DND-41 (cell line): ENCODE measurements at regions not wholly inside any gene's neighbourhood (a gene's known extent, or its start where the extent isn't known, plus 50 kb on each side); places are given as distances from the start of the nearest gene placed in this dataset.

Source experiments
- ATAC-seq: fragments of 200-7000 bp; cut with Tn5 transposase; 3 replicates; pipeline ENCODE4 v1.9.1; 2021; ENCODE audit warnings: low read depth; ENCODE audit not compliant: insufficient read depth
- DNase-seq: peaks from one replicate; pipeline ENCODE4 v3.0.0-alpha.2; 2020
- H2AFZ ChIP-seq: 2 replicates; pipeline ENCODE4 v1.6.0; 2012; ENCODE audit warnings: low read depth, low read length
- H3K27ac ChIP-seq: 2 replicates; pipeline ENCODE4 v1.5.1; 2012; ENCODE audit warnings: low read length, inconsistent platforms
- H3K27me3 ChIP-seq: fragments of 200-600 bp; sonication (generic); 2 replicates; pipeline ENCODE4 v1.6.0; 2012; ENCODE audit warnings: low read length, mild to moderate bottlenecking, inconsistent platforms; ENCODE audit not compliant: insufficient read depth, poor library complexity
- H3K36me3 ChIP-seq: 2 replicates; pipeline ENCODE4 v1.5.1; 2012; ENCODE audit warnings: low read length, inconsistent platforms; ENCODE audit not compliant: insufficient read depth
- H3K4me1 ChIP-seq: 2 replicates; pipeline ENCODE4 v1.5.1; 2012; ENCODE audit warnings: mild to moderate bottlenecking, low read length; ENCODE audit not compliant: insufficient read depth
- H3K4me2 ChIP-seq: 2 replicates; pipeline ENCODE4 v1.6.0; 2012; ENCODE audit warnings: mild to moderate bottlenecking, moderate library complexity, low read length, inconsistent platforms; ENCODE audit not compliant: insufficient read depth
- H3K4me3 ChIP-seq, 2 experiments: fragments of 200-600 bp in 1 of 2; shearing (Covaris generic) in 1 of 2; 2 replicates each; pipeline ENCODE4 v1.5.1; 2012 to 2016; ENCODE audit warnings: inconsistent platforms in 2 of 2, low read length in 2 of 2, mild to moderate bottlenecking in 2 of 2, low read depth in 1 of 2, moderate library complexity in 1 of 2
- H3K79me2 ChIP-seq: 2 replicates; pipeline ENCODE4 v1.6.0; 2012; ENCODE audit warnings: low read length, inconsistent platforms; ENCODE audit not compliant: insufficient read depth
- H3K9ac ChIP-seq: 2 replicates; pipeline ENCODE4 v1.6.0; 2012; ENCODE audit warnings: low read depth, mild to moderate bottlenecking, inconsistent platforms, low read length, moderate library complexity
- H3K9me3 ChIP-seq: 2 replicates; pipeline ENCODE4 v1.5.1; 2012; ENCODE audit warnings: low read length, moderate library complexity, mild to moderate bottlenecking, inconsistent platforms; ENCODE audit not compliant: insufficient read depth, severe bottlenecking
- H4K20me1 ChIP-seq: 2 replicates; pipeline ENCODE4 v1.6.0; 2012; ENCODE audit warnings: low read length; ENCODE audit not compliant: insufficient read depth
- EZH2 ChIP-seq: IDR thresholded peaks from 3 replicates; pipeline ENCODE4 v1.6.1; 2012; ENCODE audit warnings: borderline replicate concordance, low read depth, mild to moderate bottlenecking, moderate library complexity, low read length, inconsistent platforms; ENCODE audit not compliant: severe bottlenecking
- TF ChIP-seq, protein P1 (sequence below): IDR thresholded peaks from 2 replicates; pipeline ENCODE4 v1.5.1; 2012; ENCODE audit warnings: borderline replicate concordance, low read length, moderate library complexity, mild to moderate bottlenecking; ENCODE audit not compliant: poor library complexity, severe bottlenecking; ENCODE audit errors: extremely low read depth

DNA sequence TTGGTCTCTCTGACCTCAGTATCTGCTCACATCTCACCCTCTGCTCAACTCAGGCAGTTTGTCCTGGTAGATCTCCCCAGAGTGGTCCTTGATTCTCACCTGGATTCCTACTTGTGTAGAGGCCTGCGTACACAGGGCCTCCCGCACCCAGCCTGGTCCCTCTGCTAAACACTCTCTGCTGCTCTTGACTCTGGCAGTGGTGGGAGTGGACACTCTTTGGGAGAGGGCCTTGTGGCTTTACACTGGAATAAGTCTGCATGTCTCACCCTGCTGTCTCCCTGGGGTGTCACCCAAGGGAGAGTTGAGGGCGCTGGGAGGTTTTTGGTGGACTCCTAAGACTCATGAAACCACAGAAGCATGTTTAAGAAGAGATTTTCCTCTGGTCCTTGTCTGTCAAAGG is 57.3 kb upstream of the ECI2 start:
- Histone ChIP-seq H3K9me3 (no peaks in the 10 kb centered on the region), H3K27me3 (no peaks in the 10 kb centered on the region), H3K4me3 (no peak overlapping the region), H4K20me1 (no peaks in the 10 kb centered on the region), H3K36me3 (no peaks in the 10 kb centered on the region), H3K79me2 (no peaks in the 10 kb centered on the region), H3K4me2 (no peak overlapping the region), H3K27ac (no peak overlapping the region), H3K9ac (no peak overlapping the region), H3K4me1 (no peaks in the 10 kb centered on the region), H2AFZ (no peak overlapping the region)
- DNase-seq (no peak), ATAC-seq (no peak)
- TF ChIP-seq, protein P1, sequence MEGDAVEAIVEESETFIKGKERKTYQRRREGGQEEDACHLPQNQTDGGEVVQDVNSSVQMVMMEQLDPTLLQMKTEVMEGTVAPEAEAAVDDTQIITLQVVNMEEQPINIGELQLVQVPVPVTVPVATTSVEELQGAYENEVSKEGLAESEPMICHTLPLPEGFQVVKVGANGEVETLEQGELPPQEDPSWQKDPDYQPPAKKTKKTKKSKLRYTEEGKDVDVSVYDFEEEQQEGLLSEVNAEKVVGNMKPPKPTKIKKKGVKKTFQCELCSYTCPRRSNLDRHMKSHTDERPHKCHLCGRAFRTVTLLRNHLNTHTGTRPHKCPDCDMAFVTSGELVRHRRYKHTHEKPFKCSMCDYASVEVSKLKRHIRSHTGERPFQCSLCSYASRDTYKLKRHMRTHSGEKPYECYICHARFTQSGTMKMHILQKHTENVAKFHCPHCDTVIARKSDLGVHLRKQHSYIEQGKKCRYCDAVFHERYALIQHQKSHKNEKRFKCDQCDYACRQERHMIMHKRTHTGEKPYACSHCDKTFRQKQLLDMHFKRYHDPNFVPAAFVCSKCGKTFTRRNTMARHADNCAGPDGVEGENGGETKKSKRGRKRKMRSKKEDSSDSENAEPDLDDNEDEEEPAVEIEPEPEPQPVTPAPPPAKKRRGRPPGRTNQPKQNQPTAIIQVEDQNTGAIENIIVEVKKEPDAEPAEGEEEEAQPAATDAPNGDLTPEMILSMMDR, result no peak
- no peak for TF ChIP-seq EZH2

DNA sequence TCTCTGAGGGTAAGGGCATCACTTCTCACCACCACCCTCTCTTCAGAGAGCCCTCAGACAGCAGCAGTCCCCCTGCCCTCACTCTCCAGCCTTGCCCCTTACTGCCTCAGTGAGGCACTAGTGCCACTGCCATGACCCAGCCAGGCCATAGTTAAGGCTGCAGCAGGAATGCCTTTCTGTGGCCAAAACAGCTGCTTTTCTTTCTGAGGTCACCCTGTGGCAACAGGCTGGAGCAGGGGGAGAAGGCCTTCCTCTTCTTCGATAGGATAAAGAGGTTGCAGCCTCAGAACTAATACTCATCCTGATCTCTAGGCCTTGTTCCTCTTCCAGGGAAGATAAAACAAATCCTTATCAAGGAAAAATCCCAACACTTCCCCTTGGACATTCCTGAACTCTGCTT is 56.8 kb upstream of the ECI2 start:
- H3K4me2 ChIP-seq, result no peak overlapping the region
- DNase-seq (no peak), ATAC-seq (no peak)
- peaks cover 3% of the 10 kb centered on the region for H3K27me3 ChIP-seq
- H3K79me2 ChIP-seq, result no peaks in the 10 kb centered on the region
- H3K4me3 ChIP-seq, result no peak overlapping the region
- H3K36me3 ChIP-seq, result no peaks in the 10 kb centered on the region
- TF ChIP-seq EZH2, result no peak
- TF ChIP-seq, protein P1, result no peak
- H3K27ac ChIP-seq, result no peak overlapping the region
- H2AFZ ChIP-seq, result no peak overlapping the region
- no peaks in the 10 kb centered on the region for H3K9me3 ChIP-seq
- H3K9ac ChIP-seq, result no peak overlapping the region
- no peaks in the 10 kb centered on the region for H3K4me1 ChIP-seq
- H4K20me1 ChIP-seq, result no peaks in the 10 kb centered on the region

DNA sequence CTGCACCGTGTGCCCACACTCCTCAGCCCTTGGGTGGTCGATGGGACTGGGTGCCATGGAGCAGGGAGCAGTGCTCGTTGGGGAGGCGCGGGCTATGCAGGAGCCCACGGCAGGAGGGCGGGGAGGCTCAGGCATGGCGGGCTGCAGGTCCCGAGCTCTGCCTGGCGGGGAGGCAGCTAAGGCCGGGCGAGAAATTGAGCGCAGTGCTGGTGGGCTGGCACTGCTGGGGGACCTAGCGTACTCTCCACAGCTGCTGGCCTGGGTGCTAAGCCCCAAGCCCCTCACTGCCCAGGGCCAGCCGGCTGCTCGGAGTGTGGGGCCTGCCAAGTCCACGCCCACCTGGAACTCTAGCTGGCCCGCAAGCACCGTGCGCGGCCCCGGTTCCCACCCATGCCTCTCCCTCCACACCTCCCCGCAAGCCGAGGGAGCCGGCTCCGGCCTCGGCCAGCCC is 55.9 kb upstream of the ECI2 start:
- peaks cover 4% of the 10 kb centered on the region for H3K27me3 ChIP-seq
- no peak overlapping the region for H3K4me2 ChIP-seq
- no peaks in the 10 kb centered on the region for H3K9me3 ChIP-seq
- H3K27ac ChIP-seq, result no peak overlapping the region
- no peaks in the 10 kb centered on the region for H3K4me1 ChIP-seq
- H3K9ac ChIP-seq, result no peak overlapping the region
- DNase-seq (no peak), ATAC-seq (no peak)
- H3K36me3 ChIP-seq, result no peaks in the 10 kb centered on the region
- H3K79me2 ChIP-seq, result no peaks in the 10 kb centered on the region
- H3K4me3 ChIP-seq, result no peak overlapping the region
- no peak overlapping the region for H2AFZ ChIP-seq
- H4K20me1 ChIP-seq, result no peaks in the 10 kb centered on the region
- no peak for TF ChIP-seq EZH2
- TF ChIP-seq, protein P1, result no peak

DNA sequence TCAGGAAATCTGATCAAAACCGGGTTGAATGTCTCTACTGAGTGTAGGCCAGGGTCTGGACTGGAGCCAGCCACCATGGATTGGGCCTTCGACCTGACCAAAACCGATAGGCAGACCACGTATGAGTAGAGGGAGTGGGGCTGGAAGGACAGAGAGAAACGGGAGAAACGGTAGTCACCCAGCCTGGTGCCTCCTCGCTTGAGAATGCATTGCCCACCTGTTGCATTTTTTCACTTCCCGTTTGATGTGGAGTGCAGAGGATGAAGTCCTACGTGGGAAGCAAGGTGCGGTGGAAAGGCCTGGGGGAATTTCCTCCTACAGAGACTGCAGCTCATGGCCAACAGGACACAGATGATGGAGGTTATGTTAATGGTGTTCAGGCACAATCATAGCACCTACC is 53.9 kb upstream of the ECI2 start:
- no peak for DNase-seq

More for the DNA sequence above, 53.9 kb upstream of the ECI2 start:
- Histone ChIP-seq H3K4me1 (no peaks in the 10 kb centered on the region), H3K27ac (no peak overlapping the region), H3K36me3 (no peaks in the 10 kb centered on the region), H2AFZ (no peak overlapping the region), H3K79me2 (no peaks in the 10 kb centered on the region), H3K4me2 (no peak overlapping the region), H3K9ac (no peak overlapping the region), H3K9me3 (no peaks in the 10 kb centered on the region), H3K27me3 (peaks cover 4% of the 10 kb centered on the region), H3K4me3 (no peak overlapping the region), H4K20me1 (no peaks in the 10 kb centered on the region)
- TF ChIP-seq EZH2, result no peak
- TF ChIP-seq, protein P1, result no peak
- no peak for ATAC-seq
